Heart right ventricle (tissue), 16 donors: ENCODE measurements at regions not wholly inside any gene's neighbourhood (a gene's known extent, or its start where the extent isn't known, plus 50 kb on each side); places are given as distances from the start of the nearest gene placed in this dataset.

Source experiments
- ATAC-seq, 8 donors: fragments of 200-7000 bp; cut with Tn5 transposase; one replicate each; pipeline ENCODE4 v1.9.1; 2020; ENCODE audit warnings: mild to moderate bottlenecking in 8 of 8, moderate library complexity in 8 of 8, moderate number of reproducible peaks in 1 of 8
- DNase-seq, 2 donors: peaks; one replicate each; pipeline ENCODE4 v3.0.0-alpha.2; 2020
- H3K27ac ChIP-seq, 10 donors: fragments of 200-600 bp; sonication (generic) in 2 of 10; one replicate each; pipeline versions ENCODE4 v1.5.0 to v1.8.0; 2020 to 2022; ENCODE audit warnings: mild to moderate bottlenecking in 3 of 10
- H3K27me3 ChIP-seq, 7 donors: fragments of 200-600 bp; one replicate each; pipeline ENCODE4 v1.8.0; 2021 to 2022; ENCODE audit warnings: mild to moderate bottlenecking in 2 of 7
- H3K36me3 ChIP-seq, 9 donors: fragments of 200-600 bp; sonication (generic) in 1 of 9; one replicate each; pipeline versions ENCODE4 v1.5.0 to v1.8.0; 2020 to 2022; ENCODE audit warnings: mild to moderate bottlenecking in 2 of 9
- H3K4me1 ChIP-seq, 9 donors: fragments of 200-600 bp; sonication (generic) in 1 of 9; one replicate each; pipeline versions ENCODE4 v1.5.0 to v1.8.0; 2020 to 2022; ENCODE audit warnings: mild to moderate bottlenecking in 4 of 9
- H3K4me3 ChIP-seq, 10 donors: fragments of 200-600 bp; sonication (generic) in 2 of 10; one replicate each; pipeline versions ENCODE4 v1.5.0 to v1.8.0; 2020 to 2022; ENCODE audit warnings: mild to moderate bottlenecking in 7 of 10, moderate library complexity in 2 of 10
- H3K9me3 ChIP-seq, 11 donors: fragments of 200-600 bp in 10 of 11; sonication (generic) in 2 of 11; one replicate each; pipeline versions ENCODE4 v1.5.0 to v1.8.0; 2013 to 2022; ENCODE audit warnings: mild to moderate bottlenecking in 2 of 11, control low read depth in 1 of 11, moderate library complexity in 1 of 11
- CTCF ChIP-seq, 9 donors: fragments of 200-600 bp; sonication (generic) in 2 of 9; IDR thresholded peaks; one replicate each; pipeline versions ENCODE4 v1.5.0 to v1.8.0; 2021 to 2022; ENCODE audit warnings: antibody characterized with exemption in 9 of 9, mild to moderate bottlenecking in 5 of 9, moderate library complexity in 1 of 9
- WGBS, 2 donors: extraction: QIAGEN DNeasy Blood & Tissue Kit; methylation state at CpG; one replicate each; pipeline ENCODE4 v1.1.7; 2013; ENCODE audit warnings: inconsistent platforms in 1 of 2; 5-methylcytosine and 5-hydroxymethylcytosine counted together
- intact Hi-C, 10 donors: fragments of 100-400 bp; cut with DNase I; formaldehyde crosslinking; loops; one replicate each; pipeline versions ENCODE4 v1.11.1 to v1.14.2; 2022
- donor health status: Arrhythmogenic right ventricular cardiomyopathy.
- donor health status: ischemic (EF 13 %, LVEDD 7.1; RV severe dilation, severe dysfunction).
- donor health status: healthy with polysubstance abuse.
- donor health status: DM: no; HTN: yes; CAD: no.
- donor health status: DM: no; HTN: no; CAD: no.
- donor health status: ischemic (EF 25% LVEDD 6.9; RV normal size, moderate dysfunction).
- donor health status: ischemic (EF 25% LVEDD 5.7; RV mildly dilated, moderate dysfunction).
- donor health status: healthy.
- donor health status: DM: yes; HTN: yes; CAD: no.
- donor health status: Ischemic cardiomyopathy.
- donor health status: ischemic (EF 35%, LVEDD 5.7; RV mildly dilated, moderate dysfunction).
- donor health status: nonischemic (EF 11% LVEDD 7.7; RV severe dilation, severe dysfunction).
- donor health status: DM: yes; HTN: yes; CAD: no.
- donor health status: PGD.
- donor health status: ischemic (EF 29% LVEDD 5.4; RV normal size, mild dysfunction).
- donor health status: nonischemic (EF 23%, LVEDD 6.1; RV moderate dilation, normal function).

DNA sequence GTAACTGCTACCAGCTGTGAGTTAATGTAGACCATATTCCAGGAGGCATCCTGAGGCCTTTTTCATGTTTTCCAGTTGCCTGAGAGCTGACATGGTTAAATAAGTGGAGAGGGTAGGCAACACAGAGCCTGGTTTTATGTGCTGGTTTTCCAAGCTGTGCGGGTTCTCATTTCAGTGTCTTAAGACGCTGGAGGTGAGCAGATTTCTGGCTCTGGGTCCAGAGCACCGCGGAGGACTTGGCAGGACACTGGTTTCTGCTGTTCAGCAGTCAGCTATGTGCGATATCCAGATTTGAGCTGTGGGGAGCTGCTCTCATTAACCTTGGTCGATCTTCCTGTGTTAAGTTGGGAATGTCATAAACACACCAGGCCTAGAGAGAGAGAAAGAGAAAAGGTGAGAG lies 680.8 kb downstream of the BCL11B start:
- Histone ChIP-seq H3K4me1 (no peaks in the 10 kb centered on the region), H3K27ac (no peak overlapping the region), H3K36me3 (no peaks in the 10 kb centered on the region), H3K27me3 (no peaks in the 10 kb centered on the region), H3K4me3 (no peak overlapping the region), H3K9me3 (peaks cover 0 to 5% (median 0%) of the 10 kb centered on the region in 11 donors)
- DNase-seq: no peak
- ATAC-seq: no peak
- TF ChIP-seq CTCF (IDR thresholded peaks at IDR 0.05): no peak
- intact Hi-C loops: no loop called here
- WGBS, 2 donors: 69 to 73% methylated on average over 6 of the region's 6 CpGs

DNA sequence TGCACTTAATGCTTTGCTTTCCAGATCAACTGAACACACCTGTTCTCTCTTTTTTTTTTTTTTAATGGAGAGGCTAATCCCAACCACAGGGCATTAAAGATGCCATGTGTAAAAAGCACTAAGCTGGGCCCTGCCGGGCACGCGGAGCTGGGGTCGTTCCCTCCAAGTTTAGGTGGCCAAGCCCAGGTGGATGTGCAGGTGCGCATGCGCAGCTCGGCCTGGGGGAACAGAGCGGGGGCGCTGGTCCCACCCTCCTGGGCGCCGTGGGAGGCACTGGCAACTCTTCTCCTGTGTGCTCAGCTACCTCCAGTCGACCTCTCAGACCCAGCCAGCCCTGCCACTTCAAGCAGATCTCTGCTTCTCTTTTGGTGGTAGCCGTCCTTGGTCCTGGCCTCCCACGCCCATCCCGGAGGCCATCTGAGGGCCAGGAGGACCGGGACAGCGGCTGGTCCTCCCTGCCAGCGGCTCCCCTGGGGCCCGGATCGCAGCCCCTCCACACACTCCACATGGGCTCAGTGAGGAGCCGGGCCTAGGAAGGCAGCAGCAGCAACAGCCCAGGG lies 679.3 kb downstream of the BCL11B start:
- H3K4me1 ChIP-seq: no peaks in the 10 kb centered on the region
- no peaks in the 10 kb centered on the region for H3K36me3 ChIP-seq
- 83 to 84% methylated on average over 21 of the region's 21 CpGs for WGBS, 2 donors
- no peak for TF ChIP-seq CTCF (IDR thresholded peaks at IDR 0.05)
- intact Hi-C loops: no loop called here
- H3K27me3 ChIP-seq: no peaks in the 10 kb centered on the region
- no peak for DNase-seq
- no peak overlapping the region for H3K27ac ChIP-seq
- peaks cover 0 to 18% (median 0%) of the 10 kb centered on the region in 11 donors for H3K9me3 ChIP-seq
- H3K4me3 ChIP-seq: no peak overlapping the region
- ATAC-seq: no peak

- H3K27ac ChIP-seq: no peak overlapping the region
- TF ChIP-seq CTCF (IDR thresholded peaks at IDR 0.05): no peak
- ATAC-seq (no peak), DNase-seq (no peak)
- H3K4me1 ChIP-seq: no peaks in the 10 kb centered on the region
- intact Hi-C loops: no loop called here
- no peak overlapping the region for H3K4me3 ChIP-seq
- 64 to 68% methylated on average over 8 of the region's 8 CpGs for WGBS, 2 donors
- H3K9me3 ChIP-seq: peaks cover 0 to 23% (median 0%) of the 10 kb centered on the region in 11 donors
- no peaks in the 10 kb centered on the region for H3K36me3 ChIP-seq
- H3K27me3 ChIP-seq: no peaks in the 10 kb centered on the region
Observed at GRCh38 chr14:98593361-98593761, 678.6 kb downstream of the BCL11B start.

- Histone ChIP-seq H3K36me3 (no peaks in the 10 kb centered on the region), H3K9me3 (peaks cover 0 to 23% (median 0%) of the 10 kb centered on the region in 11 donors), H3K27me3 (peaks cover 0 to 2% (median 0%) of the 10 kb centered on the region in 7 donors), H3K27ac (no peak overlapping the region), H3K4me1 (no peaks in the 10 kb centered on the region), H3K4me3 (no peak overlapping the region)
- WGBS, 2 donors: 85 to 87% methylated on average over 5 of the region's 5 CpGs
- ATAC-seq (no peak), DNase-seq (no peak)
- intact Hi-C loops: no loop called here
- TF ChIP-seq CTCF (IDR thresholded peaks at IDR 0.05): no peak
Observed at GRCh38 chr14:98594156-98594555, 677.8 kb downstream of the BCL11B start.
